Mesenchymal stem cell (in vitro differentiated cells and primary cell): ENCODE measurements at regions not wholly inside any gene's neighbourhood (a gene's known extent, or its start where the extent isn't known, plus 50 kb on each side); places are given as distances from the start of the nearest gene placed in this dataset.

Experiments used
- DNase-seq: peaks from one replicate; pipeline ENCODE4 v3.0.0-alpha.2; 2013
- H2AFZ ChIP-seq: one replicate; pipeline ENCODE4 v1.6.1; 2013; ENCODE audit warnings: low read depth, mild to moderate bottlenecking, control low read depth, inconsistent platforms, low read length, moderate library complexity
- H2AK5ac ChIP-seq: 2 replicates; pipeline ENCODE4 v1.6.1; 2013; ENCODE audit warnings: low read length, moderate library complexity, mild to moderate bottlenecking, inconsistent platforms; ENCODE audit not compliant: severe bottlenecking
- H2BK120ac ChIP-seq: one replicate; pipeline ENCODE4 v1.6.1; 2013; ENCODE audit warnings: low read depth, mild to moderate bottlenecking, inconsistent platforms, low read length, moderate library complexity
- H2BK12ac ChIP-seq, 2 experiments: one replicate each; pipeline ENCODE4 v1.6.1; 2013; ENCODE audit warnings: inconsistent platforms in 2 of 2, low read length in 2 of 2, mild to moderate bottlenecking in 2 of 2, moderate library complexity in 2 of 2, control low read depth in 1 of 2
- H2BK15ac ChIP-seq: one replicate; pipeline ENCODE4 v1.6.1; 2013; ENCODE audit warnings: mild to moderate bottlenecking, low read depth, inconsistent platforms; ENCODE audit not compliant: poor library complexity, severe bottlenecking
- H2BK5ac ChIP-seq: 2 replicates; pipeline ENCODE4 v1.6.1; 2013; ENCODE audit warnings: low read depth, mild to moderate bottlenecking, low read length, control low read depth, inconsistent platforms; ENCODE audit not compliant: poor library complexity, severe bottlenecking
- H3K14ac ChIP-seq, 2 experiments: one replicate each; pipeline ENCODE4 v1.6.1; 2013; ENCODE audit warnings: inconsistent platforms in 2 of 2, low read length in 2 of 2, control low read depth in 1 of 2, mild to moderate bottlenecking in 1 of 2, moderate library complexity in 1 of 2
- H3K18ac ChIP-seq, 2 experiments: one replicate each; pipeline ENCODE4 v1.6.1; 2013; ENCODE audit warnings: inconsistent platforms in 2 of 2, low read length in 2 of 2, control low read depth in 1 of 2, low read depth in 1 of 2, mild to moderate bottlenecking in 1 of 2
- H3K23ac ChIP-seq, 2 experiments: one replicate each; pipeline ENCODE4 v1.6.1; 2013; ENCODE audit warnings: inconsistent platforms in 2 of 2, low read length in 2 of 2, mild to moderate bottlenecking in 2 of 2, moderate library complexity in 2 of 2, control low read depth in 1 of 2
- H3K27ac ChIP-seq: 2 replicates; pipeline ENCODE4 v1.5.1; 2013; ENCODE audit warnings: mild to moderate bottlenecking, moderate library complexity, low read length, control low read depth, inconsistent platforms; ENCODE audit not compliant: poor library complexity, severe bottlenecking
- H3K27me3 ChIP-seq, 2 experiments: 2 replicates each; pipeline versions ENCODE4 v1.6.1 to v1.7.0; 2013; ENCODE audit warnings: low read length in 2 of 2, mild to moderate bottlenecking in 2 of 2, moderate library complexity in 2 of 2, control low read depth in 1 of 2, inconsistent platforms in 1 of 2; ENCODE audit not compliant: control insufficient read depth in 1 of 2, insufficient read depth in 1 of 2
- H3K36me3 ChIP-seq, 2 experiments: 2 replicates each; pipeline versions ENCODE4 v1.6.1 to v1.7.0; 2013; ENCODE audit warnings: low read length in 2 of 2, control low read depth in 1 of 2, inconsistent platforms in 1 of 2, low read depth in 1 of 2, mild to moderate bottlenecking in 1 of 2; ENCODE audit not compliant: insufficient read depth in 2 of 2, control insufficient read depth in 1 of 2
- H3K4ac ChIP-seq, 2 experiments: one replicate each; pipeline ENCODE4 v1.6.1; 2013; ENCODE audit warnings: inconsistent platforms in 2 of 2, low read length in 2 of 2, mild to moderate bottlenecking in 2 of 2, moderate library complexity in 2 of 2, control low read depth in 1 of 2, low read depth in 1 of 2
- H3K4me1 ChIP-seq: 2 replicates; pipeline ENCODE4 v1.6.1; 2013; ENCODE audit warnings: low read depth, low read length, control low read depth; ENCODE audit not compliant: control insufficient read depth, insufficient read depth
- H3K4me2 ChIP-seq: 2 replicates; pipeline ENCODE4 v1.6.1; 2013; ENCODE audit warnings: low read length, mild to moderate bottlenecking, inconsistent platforms; ENCODE audit not compliant: poor library complexity, severe bottlenecking
- H3K4me3 ChIP-seq, 2 experiments: 2 replicates each; pipeline versions ENCODE4 v1.5.1 to v1.7.0; 2013; ENCODE audit warnings: low read length in 2 of 2, mild to moderate bottlenecking in 2 of 2, control low read depth in 1 of 2, low read depth in 1 of 2; ENCODE audit not compliant: insufficient read depth in 1 of 2
- H3K79me1 ChIP-seq: replicated peaks from 2 replicates; pipeline ENCODE4 v1.6.1; 2013; ENCODE audit warnings: mild to moderate bottlenecking, control low read depth, low read length, inconsistent platforms; ENCODE audit not compliant: poor library complexity, severe bottlenecking
- H3K9ac ChIP-seq: 2 replicates; pipeline ENCODE4 v1.7.0; 2013; ENCODE audit warnings: mild to moderate bottlenecking, low read length, moderate library complexity
- H3K9me3 ChIP-seq: 2 replicates; pipeline ENCODE4 v1.7.0; 2013; ENCODE audit warnings: mild to moderate bottlenecking, low read length; ENCODE audit not compliant: control insufficient read depth
- H4K8ac ChIP-seq: one replicate; pipeline ENCODE4 v1.6.1; 2013; ENCODE audit warnings: inconsistent platforms, mild to moderate bottlenecking, low read length, moderate library complexity
- H4K91ac ChIP-seq: one replicate; pipeline ENCODE4 v1.6.1; 2013; ENCODE audit warnings: mild to moderate bottlenecking, low read length, inconsistent platforms
- WGBS: methylation state at CpG from one replicate; pipeline ENCODE4 v1.1.7; 2013; ENCODE audit warnings: mixed read lengths; 5-methylcytosine and 5-hydroxymethylcytosine counted together

- Histone ChIP-seq H3K27me3 (no peaks in the 10 kb centered on the region), H2BK12ac (no peak overlapping the region), H2BK120ac (no peak overlapping the region), H2BK5ac (no peak overlapping the region), H3K23ac (no peak overlapping the region), H2AFZ (no peak overlapping the region), H3K27ac (no peak overlapping the region), H3K9ac (peak overlapping the region; percentile 27), H3K4me3 (no peak overlapping the region), H3K79me1 (no peaks in the 10 kb centered on the region), H3K4me1 (peaks cover 14% of the 10 kb centered on the region), H3K18ac (no peak overlapping the region), H4K91ac (no peak overlapping the region), H2AK5ac (peak overlapping the region; percentile 31), H2BK15ac (no peak overlapping the region), H4K8ac (no peak overlapping the region), H3K4me2 (no peak overlapping the region), H3K14ac (no peak overlapping the region), H3K4ac (peak overlapping the region in 1 of 2 experiments; percentile 20), H3K9me3 (no peaks in the 10 kb centered on the region), H3K36me3 (no peaks in the 10 kb centered on the region)
- WGBS, result 66% methylated on average over 5 of the region's 5 CpGs
- DNase-seq, result peak; percentile 3
Measured at GRCh38 chr12:28027328-28027727, 54.8 kb upstream of the PTHLH start.

- peaks cover 13% of the 10 kb centered on the region for H3K4me1 ChIP-seq
- H2BK120ac ChIP-seq, result no peak overlapping the region
- H2BK5ac ChIP-seq, result no peak overlapping the region
- H4K8ac ChIP-seq, result no peak overlapping the region
- H3K79me1 ChIP-seq, result no peaks in the 10 kb centered on the region
- H3K27ac ChIP-seq, result no peak overlapping the region
- WGBS, result 96% methylated on average over 9 of the region's 11 CpGs
- H3K23ac ChIP-seq, result no peak overlapping the region
- no peak overlapping the region for H2AFZ ChIP-seq
- DNase-seq, result no peak
- H3K4me3 ChIP-seq, result no peak overlapping the region
- H3K27me3 ChIP-seq, result no peaks in the 10 kb centered on the region
- no peak overlapping the region for H3K18ac ChIP-seq
- no peak overlapping the region for H2BK15ac ChIP-seq
- no peaks in the 10 kb centered on the region for H3K9me3 ChIP-seq
- no peak overlapping the region for H3K4me2 ChIP-seq
- no peak overlapping the region for H3K9ac ChIP-seq
- no peak overlapping the region for H3K4ac ChIP-seq
- no peak overlapping the region for H2BK12ac ChIP-seq
- H3K14ac ChIP-seq, result no peak overlapping the region
- no peak overlapping the region for H2AK5ac ChIP-seq
- H3K36me3 ChIP-seq, result no peaks in the 10 kb centered on the region
- H4K91ac ChIP-seq, result no peak overlapping the region
Measured at GRCh38 chr12:28027947-28028724, 55.6 kb upstream of the PTHLH start.

- H3K36me3 ChIP-seq, result no peaks in the 10 kb centered on the region
- no peaks in the 10 kb centered on the region for H3K9me3 ChIP-seq
- H3K4me2 ChIP-seq, result no peak overlapping the region
- peak overlapping the region; percentile 48 for H4K8ac ChIP-seq
- H2BK15ac ChIP-seq, result no peak overlapping the region
- no peak overlapping the region for H3K14ac ChIP-seq
- 49% methylated on average over 2 of the region's 4 CpGs for WGBS
- H4K91ac ChIP-seq, result no peak overlapping the region
- H2BK5ac ChIP-seq, result no peak overlapping the region
- H3K4me3 ChIP-seq, result no peak overlapping the region
- H3K4ac ChIP-seq, result no peak overlapping the region
- DNase-seq, result peak; percentile 12
- no peak overlapping the region for H2AFZ ChIP-seq
- no peaks in the 10 kb centered on the region for H3K79me1 ChIP-seq
- peak overlapping the region in 1 of 2 experiments; percentile 11 for H2BK12ac ChIP-seq
- H2BK120ac ChIP-seq, result no peak overlapping the region
- no peak overlapping the region for H2AK5ac ChIP-seq
- H3K9ac ChIP-seq, result peak overlapping the region; percentile 61
- H3K18ac ChIP-seq, result peak overlapping the region in 1 of 2 experiments; percentile 62
- H3K4me1 ChIP-seq, result peaks cover 2% of the 10 kb centered on the region
- no peak overlapping the region for H3K27ac ChIP-seq
- no peak overlapping the region for H3K23ac ChIP-seq
- H3K27me3 ChIP-seq, result no peaks in the 10 kb centered on the region
Measured at GRCh38 chr12:28032811-28033537, 60.4 kb upstream of the PTHLH start.

- H3K14ac ChIP-seq, result no peak overlapping the region
- peaks cover 2% of the 10 kb centered on the region for H3K4me1 ChIP-seq
- no peaks in the 10 kb centered on the region for H3K27me3 ChIP-seq
- H2AFZ ChIP-seq, result no peak overlapping the region
- no peak overlapping the region for H2BK12ac ChIP-seq
- no peaks in the 10 kb centered on the region for H3K36me3 ChIP-seq
- H3K4me2 ChIP-seq, result no peak overlapping the region
- no peak overlapping the region for H3K27ac ChIP-seq
- no peak overlapping the region for H2AK5ac ChIP-seq
- no peak overlapping the region for H3K4ac ChIP-seq
- no peak overlapping the region for H3K4me3 ChIP-seq
- H2BK120ac ChIP-seq, result no peak overlapping the region
- WGBS, result 94% methylated on average over 2 of the region's 2 CpGs
- H2BK15ac ChIP-seq, result no peak overlapping the region
- no peaks in the 10 kb centered on the region for H3K79me1 ChIP-seq
- H3K23ac ChIP-seq, result no peak overlapping the region
- peak; percentile 18 for DNase-seq
- no peak overlapping the region for H2BK5ac ChIP-seq
- no peak overlapping the region for H4K8ac ChIP-seq
- peak overlapping the region; percentile 61 for H3K9ac ChIP-seq
- no peak overlapping the region for H4K91ac ChIP-seq
- no peak overlapping the region for H3K18ac ChIP-seq
- no peaks in the 10 kb centered on the region for H3K9me3 ChIP-seq
Measured at GRCh38 chr12:28033538-28033915, 61.0 kb upstream of the PTHLH start.
